GM23248 (cell line): ENCODE measurements at regions not wholly inside any gene's neighbourhood (a gene's known extent, or its start where the extent isn't known, plus 50 kb on each side); places are given as distances from the start of the nearest gene placed in this dataset.

Experiments
- DNase-seq: peaks from one replicate; pipeline ENCODE4 v3.0.0-alpha.2; 2015
- H2AFZ ChIP-seq: fragments of 200-600 bp; sonication (generic); 2 replicates; pipeline ENCODE4 v1.6.1; 2016; ENCODE audit warnings: antibody characterized with exemption
- H3F3A ChIP-seq: fragments of 200-600 bp; sonication (generic); 2 replicates; pipeline ENCODE4 v1.6.1; 2016; ENCODE audit warnings: mild to moderate bottlenecking, antibody characterized with exemption, mixed run types; ENCODE audit not compliant: insufficient read depth
- H3K27ac ChIP-seq: fragments of 200-600 bp; sonication (generic); 2 replicates; pipeline ENCODE4 v1.5.1; 2016; ENCODE audit warnings: mild to moderate bottlenecking
- H3K27me3 ChIP-seq: fragments of 200-600 bp; sonication (generic); replicated peaks from 2 replicates; pipeline ENCODE4 v1.6.1; 2016; ENCODE audit warnings: mild to moderate bottlenecking; ENCODE audit not compliant: insufficient read depth
- H3K36me3 ChIP-seq: fragments of 200-600 bp; sonication (generic); 2 replicates; pipeline ENCODE4 v1.6.1; 2016; ENCODE audit warnings: low read depth, mild to moderate bottlenecking
- H3K4me1 ChIP-seq: fragments of 200-600 bp; sonication (generic); 2 replicates; pipeline ENCODE4 v1.6.1; 2016; ENCODE audit warnings: mild to moderate bottlenecking; ENCODE audit not compliant: insufficient read depth
- H3K4me2 ChIP-seq: fragments of 200-600 bp; sonication (generic); one replicate; pipeline ENCODE4 v1.6.1; 2016; ENCODE audit warnings: mild to moderate bottlenecking; ENCODE audit not compliant: unreplicated experiment
- H3K4me3 ChIP-seq: fragments of 200-600 bp; sonication (generic); 2 replicates; pipeline ENCODE4 v1.5.1; 2016; ENCODE audit warnings: mild to moderate bottlenecking
- H3K79me2 ChIP-seq: fragments of 200-600 bp; sonication (generic); 2 replicates; pipeline ENCODE4 v1.6.1; 2016; ENCODE audit warnings: mild to moderate bottlenecking; ENCODE audit not compliant: insufficient read depth
- H3K9ac ChIP-seq: fragments of 200-600 bp; sonication (generic); 2 replicates; pipeline ENCODE4 v1.6.1; 2016; ENCODE audit warnings: mild to moderate bottlenecking
- H3K9me2 ChIP-seq: fragments of 200-600 bp; sonication (generic); 2 replicates; pipeline ENCODE4 v1.6.1; 2016; ENCODE audit warnings: mixed run types, mild to moderate bottlenecking, moderate library complexity; ENCODE audit not compliant: insufficient read depth
- H3K9me3 ChIP-seq: fragments of 200-600 bp; sonication (generic); one replicate; pipeline ENCODE4 v1.6.1; 2017; ENCODE audit warnings: low read depth
- H4K20me1 ChIP-seq: fragments of 200-600 bp; sonication (generic); 2 replicates; pipeline ENCODE4 v1.6.0; 2016; ENCODE audit not compliant: insufficient read depth
- EZH2 ChIP-seq: fragments of 200-600 bp; sonication (generic); IDR thresholded peaks from 2 replicates; pipeline ENCODE4 v1.6.1; 2018; ENCODE audit warnings: antibody characterized with exemption, mild to moderate bottlenecking; ENCODE audit not compliant: insufficient read depth, poor library complexity, severe bottlenecking
- EZH2phosphoT487 ChIP-seq: fragments of 200-600 bp; sonication (generic); IDR thresholded peaks from 2 replicates; pipeline ENCODE4 v1.6.1; 2018; ENCODE audit warnings: antibody characterized with exemption, moderate library complexity, mild to moderate bottlenecking, low read depth; ENCODE audit not compliant: insufficient read depth
- WGBS, 2 experiments: methylation state at CpG; one replicate each; pipeline ENCODE4 v1.1.6; 2015 to 2017; ENCODE audit warnings: low lambda C conversion rate in 2 of 2, low coverage in 1 of 2; ENCODE audit errors: missing lambda C conversion rate in 2 of 2; 5-methylcytosine and 5-hydroxymethylcytosine counted together
- in situ Hi-C: fragments of 300-500 bp; cut with MboI; formaldehyde crosslinking; loops from 2 replicates; pipeline ENCODE4 v1.15.0; 2020

DNA sequence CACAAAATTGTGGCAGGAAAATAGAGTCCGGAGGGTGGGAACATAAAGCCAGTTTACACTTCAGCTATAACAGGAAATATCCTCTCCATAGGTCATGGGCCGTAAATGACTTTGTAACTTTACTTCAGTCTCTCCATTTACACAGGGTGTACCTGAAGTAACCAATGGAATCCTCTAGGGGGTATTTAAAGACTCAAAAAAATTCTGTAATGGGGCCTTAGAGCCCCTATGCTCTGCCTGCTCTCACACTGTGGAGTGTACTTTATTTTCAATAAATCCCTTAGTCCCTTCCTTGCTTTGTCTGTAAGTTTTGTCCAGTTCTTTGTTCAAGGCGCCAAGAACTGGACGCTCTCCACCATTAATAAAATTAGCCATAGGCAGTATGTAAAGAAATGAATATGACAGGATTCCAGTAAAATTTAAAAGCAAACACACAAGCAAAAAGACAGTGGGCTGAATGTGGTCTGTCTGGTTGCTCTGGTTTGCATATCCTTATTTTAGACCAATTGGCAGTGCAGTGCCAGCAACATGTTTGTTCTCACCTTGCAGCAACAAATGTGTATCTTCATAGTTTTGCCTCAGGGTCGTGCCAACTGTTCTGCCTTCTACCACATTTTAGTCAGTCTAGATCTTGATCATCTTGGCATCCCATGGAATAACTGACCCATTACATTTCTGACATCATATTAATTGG, 801.5 kb upstream of the SPRY2 start:
- in situ Hi-C loops, result no loop called here
- H3K9ac ChIP-seq, result no peak overlapping the region
- H3K4me1 ChIP-seq, result no peaks in the 10 kb centered on the region
- no peaks in the 10 kb centered on the region for H3K9me3 ChIP-seq
- H4K20me1 ChIP-seq, result no peaks in the 10 kb centered on the region
- no peaks in the 10 kb centered on the region for H3K9me2 ChIP-seq
- H3K4me3 ChIP-seq, result no peak overlapping the region
- no peak for TF ChIP-seq EZH2phosphoT487
- TF ChIP-seq EZH2, result no peak
- H3K79me2 ChIP-seq, result no peaks in the 10 kb centered on the region
- 37 to 39% methylated on average over 5 of the region's 5 CpGs for WGBS, 2 experiments
- H3K27ac ChIP-seq, result no peak overlapping the region
- no peak for DNase-seq
- no peaks in the 10 kb centered on the region for H3K36me3 ChIP-seq
- H2AFZ ChIP-seq, result no peak overlapping the region
- no peaks in the 10 kb centered on the region for H3F3A ChIP-seq
- H3K4me2 ChIP-seq, result no peak overlapping the region
- no peaks in the 10 kb centered on the region for H3K27me3 ChIP-seq

DNA sequence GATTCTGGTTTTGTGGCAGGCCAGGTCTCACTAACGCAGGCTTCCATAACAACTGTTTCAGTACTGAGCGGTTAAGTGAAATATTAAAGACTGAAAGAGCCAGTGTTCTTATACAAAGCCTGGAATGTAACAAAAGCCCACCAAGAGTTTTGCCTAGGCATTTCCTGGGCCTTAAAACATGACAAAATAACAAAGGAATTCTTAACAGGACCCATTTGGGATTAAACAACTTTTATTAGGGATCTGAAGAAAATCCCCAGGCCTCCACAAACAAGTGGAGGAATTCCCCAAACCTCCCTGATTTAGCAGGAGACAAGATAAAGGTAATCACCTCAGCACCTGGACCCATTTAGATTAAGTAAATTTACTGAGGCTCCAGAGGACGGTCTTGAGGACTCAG, 799.7 kb upstream of the SPRY2 start:
- H4K20me1 ChIP-seq, result no peaks in the 10 kb centered on the region
- H3K79me2 ChIP-seq, result no peaks in the 10 kb centered on the region
- H3K4me1 ChIP-seq, result no peaks in the 10 kb centered on the region
- no peaks in the 10 kb centered on the region for H3K27me3 ChIP-seq
- TF ChIP-seq EZH2, result no peak
- no peak for TF ChIP-seq EZH2phosphoT487
- no peak overlapping the region for H3K9ac ChIP-seq
- 6 to 7% methylated on average over 3 of the region's 3 CpGs for WGBS, 2 experiments
- H3K9me3 ChIP-seq, result no peaks in the 10 kb centered on the region
- H3F3A ChIP-seq, result no peaks in the 10 kb centered on the region
- H2AFZ ChIP-seq, result no peak overlapping the region
- in situ Hi-C loops, result no loop called here
- no peaks in the 10 kb centered on the region for H3K9me2 ChIP-seq
- no peak overlapping the region for H3K4me3 ChIP-seq
- H3K4me2 ChIP-seq, result no peak overlapping the region
- H3K27ac ChIP-seq, result no peak overlapping the region
- no peak for DNase-seq
- H3K36me3 ChIP-seq, result no peaks in the 10 kb centered on the region

- TF ChIP-seq EZH2 (no peak), EZH2phosphoT487 (no peak)
- in situ Hi-C loops, result no loop called here
- Histone ChIP-seq H3K4me1 (no peaks in the 10 kb centered on the region), H3K4me2 (no peak overlapping the region), H3K9me2 (no peaks in the 10 kb centered on the region), H3K27me3 (no peaks in the 10 kb centered on the region), H3K27ac (no peak overlapping the region), H3K4me3 (no peak overlapping the region), H3K36me3 (no peaks in the 10 kb centered on the region), H3K9me3 (no peaks in the 10 kb centered on the region), H3K9ac (no peak overlapping the region), H4K20me1 (no peaks in the 10 kb centered on the region), H2AFZ (no peak overlapping the region), H3K79me2 (no peaks in the 10 kb centered on the region), H3F3A (no peaks in the 10 kb centered on the region)
- no peak for DNase-seq
- 7 to 11% methylated on average over 4 of the region's 4 CpGs for whole genome bisulfite sequencing, 2 experiments
Observed at GRCh38 chr13:81139987-81140386, 799.1 kb upstream of the SPRY2 start.

DNA sequence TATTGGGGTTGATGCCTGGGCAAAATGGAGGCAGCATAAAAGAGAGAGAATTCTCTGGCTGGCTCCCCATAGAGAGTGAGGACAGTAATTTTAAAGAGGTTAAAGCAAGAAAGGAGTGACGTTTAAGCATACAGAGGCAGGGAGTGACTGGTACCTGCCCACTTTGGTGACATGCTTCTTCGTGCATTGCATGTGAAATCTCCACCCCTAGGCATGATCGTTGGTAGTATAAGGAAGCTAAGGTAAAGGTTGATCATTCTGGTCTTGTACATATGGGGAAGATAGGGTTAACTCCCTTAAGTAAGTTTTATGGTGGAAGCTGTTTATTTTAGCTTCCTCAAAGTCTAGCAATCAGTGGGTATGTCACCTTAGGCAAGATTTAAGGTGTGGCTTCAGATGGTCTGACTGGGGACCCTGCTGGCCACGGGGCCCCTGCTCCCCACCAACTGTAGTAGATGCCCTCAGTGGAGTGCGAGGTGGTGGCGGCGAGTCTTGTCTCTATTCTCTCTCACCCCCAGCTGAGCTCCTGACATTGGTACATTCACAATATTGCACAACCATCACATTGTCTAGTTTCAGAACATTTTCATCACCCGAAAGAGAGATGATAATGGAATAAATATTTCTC, 797.5 kb upstream of the SPRY2 start:
- Histone ChIP-seq H3K9me2 (no peaks in the 10 kb centered on the region), H3F3A (no peaks in the 10 kb centered on the region), H3K36me3 (no peaks in the 10 kb centered on the region), H3K9me3 (no peaks in the 10 kb centered on the region), H3K4me1 (no peaks in the 10 kb centered on the region), H3K4me3 (no peak overlapping the region), H3K9ac (no peak overlapping the region), H4K20me1 (no peaks in the 10 kb centered on the region), H3K27ac (no peak overlapping the region), H3K79me2 (no peaks in the 10 kb centered on the region), H2AFZ (no peak overlapping the region), H3K27me3 (no peaks in the 10 kb centered on the region), H3K4me2 (no peak overlapping the region)
- TF ChIP-seq EZH2, result no peak
- no peak for TF ChIP-seq EZH2phosphoT487
- 27 to 34% methylated on average over 8 of the region's 8 CpGs for WGBS, 2 experiments
- in situ Hi-C loops, result no loop called here
- DNase-seq, result no peak
